ENCODE measurements at regions not wholly inside any gene's neighbourhood (a gene's known extent, or its start where the extent isn't known, plus 50 kb on each side); places are given as distances from the start of the nearest gene placed in this dataset.

DNA sequence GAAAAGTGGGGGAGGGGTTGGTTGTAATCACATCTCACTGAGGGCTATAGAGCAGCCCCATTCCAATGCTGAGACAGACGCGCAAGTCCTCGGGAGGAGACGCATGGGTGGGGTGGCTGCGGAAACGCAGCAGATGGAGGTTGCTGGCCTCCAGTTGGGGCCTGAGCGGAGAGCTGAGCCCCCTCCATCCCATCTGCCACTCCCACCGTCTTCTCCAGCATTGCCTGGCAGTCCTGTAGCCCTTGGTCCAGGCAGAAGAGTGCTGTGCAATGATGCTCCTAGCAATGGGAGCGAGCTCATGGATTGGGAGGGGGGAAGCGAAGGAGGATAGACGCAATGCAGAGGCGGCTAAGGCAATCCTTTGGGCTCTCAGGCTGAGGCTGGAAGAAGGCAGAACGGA lies 79.4 kb upstream of the GLRA1 start:
- Histone ChIP-seq H3K27me3 (ENCODE audit: control insufficient read depth in 2 of 2, insufficient read depth in 2 of 2, low read length in 2 of 2) (no peaks in the 10 kb centered on the region), H3K4me1 (ENCODE audit: control insufficient read depth, extremely low read depth, insufficient read depth, low read length) (no peaks in the 10 kb centered on the region), H3K9me1 (replicated peaks; ENCODE audit: control insufficient read depth, extremely low read depth, insufficient read depth, low read length) (no peaks in the 10 kb centered on the region), H3K9me3 (replicated peaks; ENCODE audit: control insufficient read depth, insufficient read depth, low read length) (no peaks in the 10 kb centered on the region), H3K36me3 (ENCODE audit: control insufficient read depth in 2 of 2, extremely low read depth in 1 of 2, insufficient read depth in 2 of 2, low read length in 2 of 2) (no peaks in the 10 kb centered on the region), H3K4me3 (replicated peaks in 1 of 3; ENCODE audit: insufficient read depth in 1 of 3, low read depth in 1 of 3, low read length in 3 of 3) (no peak overlapping the region), H3K79me2 (ENCODE audit: control insufficient read depth, insufficient read depth, low read length) (no peaks in the 10 kb centered on the region), H2AFZ (ENCODE audit: low read depth, low read length) (no peak overlapping the region), H4K20me1 (replicated peaks; ENCODE audit: control insufficient read depth, extremely low read depth, insufficient read depth, low read length) (no peaks in the 10 kb centered on the region), H3K9ac (replicated peaks; ENCODE audit: extremely low read depth, insufficient read depth, low read length) (no peak overlapping the region), H3K4me2 (ENCODE audit: insufficient read depth, low read length) (no peak overlapping the region), H3K27ac (ENCODE audit: insufficient read depth, low read depth, low read length) (no peak overlapping the region)
- BruUV-seq (replicated peaks) = no TSS peak
- ChIA-PET CTCF (no interaction called here), POLR2A (no interaction called here)
- no peak for TF ChIP-seq FOS (IDR thresholded peaks at IDR 0.05; ENCODE audit: borderline replicate concordance, insufficient read depth, low read length)
- TF ChIP-seq MYC (IDR thresholded peaks at IDR 0.05; ENCODE audit: low read depth, low read length) = no peak
- TF ChIP-seq, protein P1, sequence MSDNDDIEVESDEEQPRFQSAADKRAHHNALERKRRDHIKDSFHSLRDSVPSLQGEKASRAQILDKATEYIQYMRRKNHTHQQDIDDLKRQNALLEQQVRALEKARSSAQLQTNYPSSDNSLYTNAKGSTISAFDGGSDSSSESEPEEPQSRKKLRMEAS (IDR thresholded peaks at IDR 0.05; ENCODE audit: insufficient read depth, insufficient read length) = no peak
- TF ChIP-seq POLR2AphosphoS5 (IDR thresholded peaks at IDR 0.05; ENCODE audit: insufficient read depth, low read depth, low read length) = no peak
- TF ChIP-seq GATA2 (IDR thresholded peaks at IDR 0.05; ENCODE audit: insufficient read depth, insufficient read length, low read depth, low read length) = no peak
- no peak for TF ChIP-seq CTCF (IDR thresholded peaks at IDR 0.05; ENCODE audit: extremely low read depth in 1 of 2, insufficient read depth in 1 of 2, low read depth in 1 of 2, low read length in 2 of 2)
- no peak for TF ChIP-seq JUN (IDR thresholded peaks at IDR 0.05; ENCODE audit: borderline replicate concordance, insufficient read depth, insufficient read length, low read depth)
- no peak for TF ChIP-seq EZH2 (IDR thresholded peaks at IDR 0.05; ENCODE audit: borderline replicate concordance, low read depth, low read length, severe bottlenecking)
- no peak for TF ChIP-seq POLR2A (IDR thresholded peaks at IDR 0.05; ENCODE audit: low read depth, low read length)
- no peak for FAIRE-seq
- dilution Hi-C loops (cut with MboI; ENCODE audit: extremely low pct_ligation_motif_present, low sequenced_read_pairs) (no loop called here), intact Hi-C loops (cut with micrococcal nuclease) (no loop called here)
- no peak for DNase-seq (ENCODE audit: low read depth, low spot score)

All from endothelial cell of umbilical vein (primary cell).